Activated T-helper 9 cell treated with anti-CD3 and anti-CD28 coated beads, Interleukin-2, amount 50 U/mL, for 16 hours (primary cell): ENCODE measurements at regions not wholly inside any gene's neighbourhood (a gene's known extent, or its start where the extent isn't known, plus 50 kb on each side); places are given as distances from the start of the nearest gene placed in this dataset.

Experiments
- DNase-seq: peaks from one replicate; pipeline ENCODE4 v3.0.0-alpha.2; 2020; ENCODE audit warnings: low read depth

DNA sequence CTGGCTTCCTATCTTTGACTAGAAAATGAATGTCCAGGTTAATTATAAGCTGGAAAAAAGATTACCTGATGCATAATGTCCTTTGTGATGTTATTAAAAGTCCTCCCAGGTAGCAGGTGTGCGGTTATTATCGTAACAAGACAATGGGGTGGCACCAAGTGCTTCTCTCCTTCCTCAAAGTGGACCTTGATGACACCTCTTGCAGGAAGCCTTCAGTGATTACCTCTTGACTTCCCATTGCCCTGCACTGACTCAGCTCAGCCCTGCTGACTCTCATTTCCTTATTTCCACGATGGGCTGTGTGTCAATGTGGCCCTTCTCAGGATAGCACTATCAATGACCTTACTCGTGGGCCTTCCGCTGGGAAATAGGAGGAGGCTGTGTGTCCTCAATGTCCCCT lies 477.4 kb upstream of the CCL2 start:
- no peak for DNase-seq

DNA sequence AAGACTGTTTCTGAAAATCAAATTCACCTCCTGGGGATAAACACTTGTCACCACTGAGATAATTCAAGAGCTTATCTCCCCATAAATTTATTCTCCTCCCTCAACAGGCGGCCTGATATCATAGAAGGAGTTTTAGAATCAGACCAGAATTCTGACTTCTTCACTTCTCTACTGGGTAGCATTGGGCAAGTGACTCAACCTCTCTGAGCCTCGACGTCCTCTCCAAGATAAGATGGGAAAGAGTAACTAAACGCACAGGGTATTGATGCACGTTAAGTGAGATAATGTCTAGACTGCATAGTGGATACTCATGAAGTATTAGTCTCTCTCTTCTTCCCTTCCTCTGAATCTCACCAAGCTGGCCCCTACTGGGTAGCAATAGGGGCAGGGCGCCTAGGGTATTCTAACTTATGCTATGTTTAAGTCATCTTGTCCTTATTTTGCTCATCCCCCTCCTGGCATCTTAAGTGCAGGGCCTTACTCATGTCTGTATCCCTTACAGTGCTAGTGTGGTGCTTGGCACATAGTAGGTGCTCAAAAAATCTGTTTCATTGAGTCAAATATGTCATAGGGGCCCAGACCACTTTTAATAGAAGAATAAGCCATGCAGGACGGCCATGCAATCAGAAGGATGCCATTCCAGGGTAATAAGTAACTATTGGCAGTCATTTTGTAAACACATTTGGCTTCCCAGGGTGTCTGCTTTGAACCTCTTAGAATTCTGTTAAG lies 476.4 kb upstream of the CCL2 start:
- no peak for DNase-seq

DNA sequence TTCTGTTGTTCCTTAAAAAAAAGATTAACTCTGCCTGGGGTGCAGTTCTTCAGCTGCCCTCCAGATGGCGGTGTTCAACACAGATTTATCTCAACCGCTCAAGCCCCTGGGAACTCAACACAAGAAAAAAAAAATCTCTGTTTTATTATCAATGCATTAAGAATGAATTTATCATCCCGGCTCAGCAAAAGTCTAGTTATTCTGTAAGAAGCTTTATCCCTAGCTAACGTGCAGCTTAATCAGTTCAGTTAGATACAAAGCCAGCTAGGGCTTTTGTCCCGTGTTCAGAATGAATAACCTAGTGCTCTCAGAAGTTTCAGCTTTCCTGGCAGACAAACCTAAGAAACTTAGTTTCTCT lies 475.9 kb upstream of the CCL2 start:
- DNase-seq, result no peak

DNA sequence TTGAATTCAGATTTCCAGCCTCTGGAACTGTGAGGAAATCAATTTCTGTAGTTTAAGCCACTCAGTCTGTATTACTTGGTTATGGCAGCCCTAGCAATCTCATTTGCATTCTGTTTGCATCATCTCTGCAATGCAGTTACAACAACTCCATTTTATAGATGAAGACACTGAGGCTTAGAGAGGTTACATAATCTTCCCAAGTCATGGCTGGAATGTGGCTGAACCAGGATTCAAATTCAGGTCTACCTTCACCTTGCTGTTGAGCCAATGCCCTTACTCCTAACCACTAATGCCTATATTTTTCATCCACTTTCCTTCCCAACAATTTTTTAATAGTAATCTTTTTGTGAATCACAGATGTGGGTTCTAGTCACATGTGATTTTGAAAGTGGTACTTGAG lies 469.8 kb upstream of the CCL2 start:
- DNase-seq, result no peak

DNA sequence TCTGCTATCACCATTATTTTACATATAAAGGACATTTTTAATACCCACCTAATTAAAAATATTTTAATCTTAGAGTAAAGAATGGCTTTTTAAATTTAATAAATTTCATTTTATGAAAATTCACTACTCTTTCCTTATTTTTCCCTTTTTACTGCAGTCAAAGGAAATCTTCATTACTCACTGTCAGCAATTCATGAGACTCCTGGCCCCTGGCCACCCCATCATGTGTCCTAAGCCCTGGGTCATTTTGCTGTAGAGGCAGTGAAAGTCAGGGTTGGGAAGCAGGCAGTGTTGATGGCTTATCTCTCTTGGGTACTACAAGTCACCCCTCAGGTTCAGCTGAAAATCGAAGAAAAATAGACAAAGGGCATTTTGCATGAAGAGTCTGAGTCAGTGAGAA lies 468.6 kb upstream of the CCL2 start:
- DNase-seq, result no peak

DNA sequence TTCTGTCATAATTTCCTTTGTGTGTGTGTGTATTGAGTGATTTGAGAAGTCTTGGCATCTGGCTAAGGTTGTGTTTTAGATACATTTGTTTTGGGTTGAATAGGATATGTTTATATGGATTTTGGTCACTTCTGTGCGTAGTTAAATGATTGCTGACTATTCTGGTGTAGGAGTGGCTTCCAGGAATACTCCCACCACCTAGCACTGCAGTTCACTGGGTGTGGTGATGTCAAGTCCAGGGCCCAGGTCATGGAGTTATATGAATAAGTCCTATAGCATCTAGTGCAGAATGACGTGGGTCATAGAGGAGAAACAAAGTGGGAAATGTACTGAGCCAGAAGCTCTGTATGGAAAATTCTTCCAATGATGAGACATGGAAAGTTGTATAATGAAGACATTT lies 465.4 kb upstream of the CCL2 start:
- no peak for DNase-seq

DNA sequence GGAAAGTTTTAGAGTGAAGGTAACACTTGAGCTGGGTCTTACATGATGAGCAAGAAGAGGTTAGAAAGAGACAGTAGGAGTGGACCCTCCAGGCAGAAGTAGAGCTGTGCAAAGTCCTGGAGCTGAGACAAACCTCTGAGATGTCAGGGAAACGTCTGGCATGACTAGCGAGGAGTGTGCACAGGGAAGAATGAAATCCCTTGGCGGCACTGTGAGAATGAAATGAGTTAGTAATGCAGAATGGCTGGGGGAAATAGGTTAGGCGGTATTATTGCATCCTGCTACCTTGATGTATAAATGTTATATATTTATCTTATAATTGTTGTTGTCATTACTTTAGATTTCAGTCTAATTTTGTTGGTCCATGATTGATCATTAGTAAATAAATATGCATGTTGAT lies 457.9 kb upstream of the CCL2 start:
- no peak for DNase-seq

DNA sequence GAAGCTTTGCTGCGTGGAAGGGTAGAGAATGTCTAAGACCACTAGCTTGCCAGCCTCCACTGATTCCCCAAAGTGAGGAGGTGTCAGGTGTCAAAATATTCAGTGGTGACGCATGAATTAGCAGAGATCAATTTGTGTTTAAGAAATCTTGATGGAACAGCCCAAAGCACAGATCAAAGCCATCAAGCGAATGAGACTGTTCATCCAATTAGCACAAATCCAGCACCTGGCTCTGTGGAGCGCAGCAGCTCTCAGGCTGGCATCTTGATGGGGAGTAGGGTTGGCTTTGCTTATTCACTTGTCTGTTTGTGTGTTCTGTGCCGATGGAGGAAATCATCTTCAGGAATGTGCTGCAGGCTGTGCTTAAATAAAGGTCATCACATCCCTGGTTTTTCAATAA lies 456.8 kb upstream of the CCL2 start:
- DNase-seq, result no peak

DNA sequence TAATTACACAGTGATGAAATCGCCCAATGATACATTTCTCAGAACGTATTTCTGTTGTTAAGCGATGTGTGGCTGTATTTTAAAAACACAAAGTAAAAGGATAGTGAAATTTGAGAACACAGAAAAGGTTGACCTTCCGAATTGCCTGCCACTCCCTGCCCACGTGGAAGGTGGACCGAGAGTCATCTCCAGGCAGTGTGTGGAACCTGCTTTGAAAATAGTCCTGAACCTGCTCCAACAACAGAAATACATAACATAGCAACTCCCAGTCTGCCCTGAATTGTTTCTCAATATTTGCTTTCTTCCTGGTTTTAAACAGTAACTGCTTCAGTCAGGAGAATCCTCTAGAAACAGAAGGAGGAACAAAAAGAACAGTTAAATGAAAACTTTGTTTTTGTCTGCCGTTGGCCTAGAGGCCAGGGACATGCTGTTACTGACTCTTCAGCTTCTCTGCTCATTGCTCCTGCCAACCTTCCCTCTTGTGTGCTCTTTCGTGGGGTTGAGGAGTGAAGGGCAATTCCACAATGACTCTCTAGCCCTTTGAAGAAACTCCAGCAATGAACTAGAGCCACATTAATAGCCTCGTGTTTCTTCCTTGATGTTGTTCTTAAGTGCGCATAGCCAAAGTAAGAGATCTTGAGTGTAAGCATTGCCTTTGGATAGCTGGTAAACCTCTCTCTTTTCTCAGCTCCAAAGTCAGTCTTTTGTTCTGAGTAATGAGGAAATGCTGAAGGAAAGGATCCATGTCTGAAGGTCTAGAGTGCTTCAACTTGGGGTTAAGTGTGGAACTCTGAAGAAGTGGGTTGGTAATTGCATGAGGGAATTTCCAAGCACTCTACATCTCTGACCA lies 452.5 kb upstream of the CCL2 start:
- DNase-seq, result no peak

DNA sequence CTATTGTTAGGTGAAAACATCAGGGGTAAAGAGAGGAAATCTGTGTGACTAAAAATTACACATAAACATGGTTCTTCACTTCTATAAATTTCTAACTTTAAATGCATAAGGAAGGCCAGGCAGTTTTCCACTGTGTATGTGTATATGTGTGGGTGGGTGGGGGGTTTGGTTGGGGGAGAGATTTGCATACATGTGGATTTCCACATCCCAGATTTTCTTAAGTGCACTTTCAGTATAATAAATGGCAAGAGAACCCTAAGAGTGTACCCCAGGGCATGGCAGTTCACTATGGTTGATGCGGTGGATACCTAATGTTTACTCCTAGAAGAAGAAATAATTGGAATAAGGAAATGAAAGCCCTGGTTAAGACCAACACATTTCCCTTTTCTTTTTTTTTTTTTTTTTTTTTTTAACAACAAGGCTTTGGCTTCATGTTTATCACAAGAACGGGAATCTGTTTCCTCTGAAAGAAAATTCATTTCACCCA lies 451.8 kb upstream of the CCL2 start:
- no peak for DNase-seq

DNA sequence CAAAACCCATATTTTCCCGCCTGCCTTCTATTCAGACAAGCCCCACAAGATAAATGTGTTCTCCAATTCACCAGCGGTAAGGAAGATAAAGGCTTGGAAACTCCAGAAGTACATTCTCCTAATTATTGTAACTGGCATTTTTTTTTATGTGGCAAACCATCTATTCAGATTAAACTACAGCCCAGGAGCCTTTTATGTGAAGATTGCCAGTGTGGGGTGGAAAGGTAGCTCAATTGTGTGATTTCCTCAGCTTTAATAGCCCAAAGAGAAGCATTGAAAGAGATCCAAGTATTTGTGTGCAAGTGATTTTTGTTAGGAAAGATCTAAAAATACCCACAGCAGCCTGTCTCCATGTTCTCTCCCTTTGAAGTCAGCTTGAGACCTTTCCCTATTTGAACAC lies 451.4 kb upstream of the CCL2 start:
- DNase-seq, result no peak

DNA sequence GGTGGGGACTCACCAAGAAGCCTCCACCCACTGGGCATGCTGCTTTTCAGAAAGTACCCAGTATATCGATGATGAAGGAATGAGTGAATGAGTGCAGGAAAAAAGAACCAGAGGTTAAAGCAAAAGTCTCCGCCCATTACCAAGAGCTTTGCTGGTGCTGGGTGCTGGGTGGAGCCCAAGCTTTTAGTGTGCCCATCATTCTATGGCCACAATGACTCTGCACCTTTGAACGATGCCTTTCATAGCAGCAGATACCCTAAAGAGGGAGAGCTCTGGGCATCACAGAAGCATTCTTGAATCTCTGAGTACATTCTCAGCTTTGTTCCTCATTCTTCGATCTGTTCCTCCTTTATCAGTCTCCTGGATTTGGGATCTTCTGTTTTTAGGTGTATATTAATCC lies 450.7 kb upstream of the CCL2 start:
- no peak for DNase-seq

DNA sequence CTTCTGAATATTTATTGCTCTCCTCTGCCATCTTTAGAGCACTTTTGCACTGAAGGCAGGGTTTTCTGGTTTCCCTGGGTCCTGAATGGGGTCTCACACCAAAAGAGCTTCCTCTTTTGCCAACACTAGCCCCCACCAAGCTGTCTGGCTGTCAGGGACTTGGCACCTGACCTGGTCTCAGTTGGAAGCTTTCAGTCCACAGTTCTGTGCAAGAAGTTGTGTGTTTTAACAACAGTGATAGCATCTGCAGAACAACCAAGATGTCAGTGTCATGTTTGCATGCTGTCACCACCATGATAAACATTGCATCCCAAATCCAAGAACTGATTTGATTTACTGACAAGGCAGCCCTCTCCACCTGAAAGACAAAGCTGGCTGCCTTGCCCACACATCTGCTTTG lies 448.5 kb upstream of the CCL2 start:
- DNase-seq, result no peak

DNA sequence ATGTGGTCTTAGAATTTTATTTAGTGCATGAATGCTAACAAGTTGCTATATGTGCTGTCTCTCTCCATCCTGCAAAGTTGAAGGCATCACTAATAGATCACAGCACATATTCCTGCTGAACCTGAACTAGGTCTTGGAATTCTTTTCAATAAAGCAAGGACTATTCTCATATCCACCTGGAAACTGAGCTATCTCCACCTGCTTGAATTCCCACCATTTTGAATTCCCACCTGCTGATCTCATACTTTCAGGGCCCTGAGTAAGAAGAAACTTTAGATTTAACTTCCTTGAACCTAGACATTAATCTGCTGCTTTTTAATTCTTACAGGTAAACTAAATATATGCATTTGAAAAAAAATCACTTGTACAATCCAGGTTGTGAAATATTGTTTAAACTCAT lies 445.3 kb upstream of the CCL2 start:
- DNase-seq, result no peak

DNA sequence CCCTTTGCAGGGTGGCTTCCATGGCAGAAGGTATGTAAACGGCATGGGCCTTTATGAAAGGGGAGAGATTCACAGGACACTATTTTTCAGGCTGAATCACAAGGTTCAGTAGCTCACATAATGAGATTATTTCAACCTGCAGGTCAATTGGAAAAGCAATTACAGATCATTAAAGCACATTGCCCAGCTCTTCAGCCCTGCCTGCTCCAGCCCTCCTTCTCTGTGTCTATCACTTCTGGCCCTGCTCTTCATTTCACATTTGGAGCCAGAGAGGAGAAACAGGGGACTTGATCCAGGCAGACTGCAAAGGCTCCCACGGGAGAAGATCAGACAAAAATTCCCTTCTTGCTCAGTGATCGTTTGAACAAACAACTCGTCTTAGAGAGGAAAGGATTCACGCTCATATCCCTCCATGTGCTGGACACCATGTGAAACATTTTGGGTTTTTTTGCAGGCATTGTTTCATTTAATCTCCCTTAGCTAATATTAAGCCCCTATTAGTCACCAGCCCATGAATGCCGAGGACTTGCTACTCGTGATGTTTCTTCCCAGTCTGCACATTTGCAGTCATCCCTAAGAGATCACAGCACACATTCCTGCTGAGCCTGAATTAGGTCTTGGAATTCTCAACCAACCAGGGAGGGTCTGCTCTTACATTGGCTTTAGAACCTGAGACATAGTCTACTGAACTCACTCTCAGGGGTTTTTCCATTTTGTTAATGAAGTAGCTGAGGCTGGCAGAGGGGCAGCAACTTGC lies 443.9 kb upstream of the CCL2 start:
- DNase-seq, result no peak

DNA sequence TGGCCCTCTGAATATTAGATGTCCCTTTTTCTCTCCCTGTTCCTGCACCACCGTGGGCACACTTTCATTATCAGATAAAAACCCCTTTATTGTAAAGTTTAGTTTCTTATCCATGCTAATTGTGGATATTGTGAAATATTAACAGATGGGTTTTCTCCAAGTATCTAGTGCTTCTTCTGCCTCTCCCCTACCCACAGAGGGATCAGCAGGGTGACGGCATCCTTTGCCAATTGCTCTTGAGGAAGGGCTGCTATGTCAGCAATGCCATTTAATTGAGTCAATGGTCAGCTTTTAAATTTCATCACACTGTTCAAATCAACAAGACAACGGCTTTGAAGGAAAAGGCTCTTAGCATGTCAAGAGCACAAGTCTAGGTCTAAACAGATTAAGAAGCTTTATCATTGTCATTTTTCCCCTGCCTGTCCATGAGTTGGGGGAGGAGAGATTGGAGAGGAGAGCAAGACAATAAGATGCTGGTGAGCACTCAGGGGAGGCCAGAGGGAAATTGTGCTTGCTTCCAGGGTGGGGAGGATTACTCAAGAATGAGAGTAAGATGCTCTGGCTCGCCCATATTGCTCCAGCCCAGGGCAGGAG lies 443.0 kb upstream of the CCL2 start:
- no peak for DNase-seq

DNA sequence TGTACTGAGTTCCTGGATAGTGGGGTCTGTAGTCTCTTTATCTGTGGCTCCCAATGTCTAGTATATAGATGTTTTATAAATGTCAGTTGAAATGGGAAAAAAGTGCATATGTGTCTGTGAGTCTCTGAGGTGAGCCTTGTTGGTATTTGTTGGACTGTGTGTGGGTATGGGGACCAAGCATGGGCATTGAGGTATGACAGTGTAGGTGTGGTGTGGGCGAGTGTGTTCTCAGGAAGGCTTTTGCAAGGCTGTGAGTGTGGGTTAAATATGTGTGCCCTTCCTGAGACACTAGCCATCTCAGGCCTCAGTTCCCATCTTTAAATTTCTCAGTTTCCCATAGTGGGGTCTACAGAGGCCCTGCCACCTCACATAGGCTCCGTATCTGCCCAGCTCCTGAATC lies 440.2 kb upstream of the CCL2 start:
- DNase-seq, result no peak

DNA sequence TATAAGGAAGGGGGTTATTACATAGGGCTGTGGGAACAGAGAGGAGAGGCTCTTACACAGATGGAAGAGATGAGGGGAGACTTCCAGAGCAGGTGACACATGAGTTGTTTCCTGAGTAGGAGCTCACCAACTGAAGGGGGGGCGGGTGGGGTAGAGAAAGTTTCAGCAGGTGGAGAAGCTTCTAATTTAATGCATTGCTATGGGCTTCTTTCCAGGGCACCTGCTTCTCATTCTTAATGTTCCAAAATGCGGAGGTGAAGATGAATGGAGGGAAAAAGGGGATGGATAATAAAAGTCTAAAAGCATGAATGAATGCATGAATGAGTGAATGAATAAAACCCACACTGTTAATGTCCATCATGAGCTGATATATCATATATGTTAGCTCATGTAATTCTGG lies 439.0 kb upstream of the CCL2 start:
- no peak for DNase-seq

DNA sequence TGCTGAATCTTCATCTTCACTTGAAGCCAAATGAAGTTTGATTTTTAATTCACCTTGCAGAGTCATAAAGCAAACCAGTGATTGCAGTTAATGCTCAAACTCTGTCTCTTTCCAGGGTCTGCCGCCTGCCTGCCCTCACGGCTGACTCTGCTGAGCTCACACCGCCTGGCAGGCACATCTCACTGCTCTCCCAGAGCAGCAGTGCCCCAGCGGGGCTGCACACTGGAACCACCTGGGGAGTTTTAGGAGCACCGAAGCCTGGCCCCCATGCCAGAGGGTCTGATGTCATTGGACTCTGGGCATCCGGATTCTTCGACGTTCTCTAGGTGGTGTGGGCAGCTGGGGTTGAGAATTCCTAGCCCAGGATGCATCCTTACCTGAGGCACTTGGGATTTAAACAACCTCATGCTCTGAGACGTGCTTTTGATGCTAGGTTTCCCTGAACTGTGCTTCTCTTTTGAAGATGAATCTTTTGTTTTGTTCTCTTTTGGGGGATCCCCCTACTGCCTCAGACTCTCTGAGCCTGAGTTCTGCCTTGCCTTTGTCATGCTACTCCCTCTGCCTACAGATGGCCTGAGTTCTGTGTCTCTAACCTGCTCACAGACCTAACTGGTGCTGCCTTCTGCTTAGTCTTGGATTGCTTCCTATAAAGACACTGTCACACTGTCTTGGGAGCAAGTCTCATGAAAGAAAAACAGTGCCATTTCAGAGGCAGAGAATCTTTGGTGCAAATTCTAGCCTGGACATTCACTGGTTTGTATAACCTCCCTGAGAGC lies 438.1 kb upstream of the CCL2 start:
- no peak for DNase-seq

DNA sequence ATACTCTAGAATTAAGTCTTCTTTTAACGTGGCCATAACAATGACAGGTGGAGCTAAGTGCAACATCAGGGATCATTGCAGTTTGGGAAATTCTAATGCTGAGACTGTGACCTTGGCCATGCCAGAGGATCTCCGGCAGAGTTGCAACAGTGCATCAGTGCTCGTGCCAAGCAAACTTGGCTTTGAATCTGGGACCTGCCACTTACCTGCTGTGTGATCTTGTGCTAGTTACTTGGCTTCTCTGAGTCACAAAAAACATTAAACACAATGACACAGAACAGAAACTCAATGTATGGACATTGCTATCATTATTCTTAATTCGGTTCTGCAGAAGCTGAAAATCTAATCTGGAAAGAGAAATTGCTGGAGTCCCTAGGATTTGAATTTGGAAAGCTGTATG lies 435.5 kb upstream of the CCL2 start:
- DNase-seq, result no peak

DNA sequence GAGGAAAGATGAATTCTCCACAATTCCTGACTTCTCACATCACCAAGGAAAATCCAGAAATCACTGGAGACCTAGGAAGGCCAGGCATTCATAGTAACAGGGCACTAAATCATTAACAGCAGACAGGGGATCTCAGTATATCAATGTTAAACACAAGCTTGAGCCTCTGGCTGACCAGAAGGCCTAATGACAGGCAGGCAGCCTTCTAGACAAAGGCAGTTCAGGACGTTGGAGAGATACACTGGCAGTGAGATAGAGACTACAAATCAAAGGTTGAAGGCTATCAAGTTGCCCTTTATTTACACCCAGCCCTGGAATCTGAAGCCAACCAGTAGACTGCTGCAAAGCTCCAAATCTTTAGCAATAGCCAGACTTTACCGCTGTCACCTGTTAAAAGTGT lies 422.8 kb upstream of the CCL2 start:
- DNase-seq, result no peak

DNA sequence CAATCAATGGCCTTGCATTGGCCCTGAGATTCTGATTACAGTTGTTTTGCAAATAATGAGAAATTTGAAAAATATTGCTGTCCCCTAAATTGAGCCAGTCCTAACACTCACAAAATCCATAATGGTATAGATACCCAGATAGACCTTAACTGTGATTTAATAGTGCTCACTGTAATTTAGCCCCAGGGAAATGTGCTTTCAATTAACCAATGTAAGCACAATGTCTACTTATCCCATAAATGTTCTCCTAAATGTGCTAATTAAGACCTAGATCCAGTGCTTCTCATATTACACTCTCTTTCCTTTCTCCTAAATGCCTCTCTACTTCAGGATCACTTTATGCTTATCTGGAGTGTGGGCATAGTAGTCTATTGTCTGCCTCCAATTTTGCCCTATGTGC lies 417.8 kb upstream of the CCL2 start:
- no peak for DNase-seq
